ENCODE measurements at regions not wholly inside any gene's neighbourhood (a gene's known extent, or its start where the extent isn't known, plus 50 kb on each side); places are given as distances from the start of the nearest gene placed in this dataset.

DNA sequence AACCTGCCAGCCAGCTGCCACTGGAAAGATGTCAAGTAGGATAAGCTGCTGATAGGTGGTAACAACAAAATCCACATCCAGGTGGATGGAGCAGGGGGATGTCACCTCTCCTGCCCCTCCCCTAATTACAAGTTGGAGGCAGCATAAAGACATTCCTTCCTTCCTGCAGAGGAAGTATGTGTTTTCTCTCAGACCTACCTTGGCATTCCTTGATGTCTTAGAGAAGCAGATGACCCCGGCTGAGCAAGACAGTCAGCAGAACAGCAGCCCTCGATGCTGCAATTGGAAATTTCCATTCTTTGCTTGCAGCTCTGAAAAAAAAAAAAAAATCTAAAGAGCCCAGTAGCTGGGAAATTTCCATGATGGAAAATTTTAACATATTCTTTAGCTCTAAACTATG, 137.5 kb upstream of the MKLN1 start:
- TF ChIP-seq POLR2A (IDR thresholded peaks at IDR 0.05; ENCODE audit: low read depth, low read length) (no peak), POLR2AphosphoS5 (IDR thresholded peaks at IDR 0.05; ENCODE audit: low read depth, low read length) (no peak), POU2F2 (IDR thresholded peaks at IDR 0.05; ENCODE audit: low read depth, low read length) (no peak)
